Heart left ventricle (tissue), 16 donors: ENCODE measurements at regions not wholly inside any gene's neighbourhood (a gene's known extent, or its start where the extent isn't known, plus 50 kb on each side); places are given as distances from the start of the nearest gene placed in this dataset.

ENCODE experiments used
- ATAC-seq, 4 donors: fragments of 200-7000 bp; cut with Tn5 transposase; one replicate each; pipeline ENCODE4 v1.9.1; 2020 to 2022; ENCODE audit warnings: moderate library complexity in 4 of 4, mild to moderate bottlenecking in 3 of 4, moderate number of reproducible peaks in 1 of 4
- DNase-seq, 5 donors: peaks; one replicate each; pipeline ENCODE4 v3.0.0-alpha.2; 2020
- H3K27ac ChIP-seq, 12 donors: fragments of 200-600 bp; sonication (generic) in 4 of 12; one replicate each; pipeline versions ENCODE4 v1.5.0 to v1.8.0; 2016 to 2022; ENCODE audit warnings: mild to moderate bottlenecking in 2 of 12
- H3K27me3 ChIP-seq, 9 donors: fragments of 200-600 bp; sonication (generic) in 2 of 9; one replicate each; pipeline versions ENCODE4 v1.5.1 to v1.8.0; 2016 to 2022; ENCODE audit warnings: mild to moderate bottlenecking in 3 of 9
- H3K36me3 ChIP-seq, 9 donors: fragments of 200-600 bp; sonication (generic) in 2 of 9; one replicate each; pipeline versions ENCODE4 v1.5.0 to v1.8.0; 2018 to 2022; ENCODE audit warnings: mild to moderate bottlenecking in 2 of 9
- H3K4me1 ChIP-seq, 12 donors: fragments of 200-600 bp; sonication (generic) in 4 of 12; one replicate each; pipeline versions ENCODE4 v1.5.0 to v1.8.0; 2016 to 2022; ENCODE audit warnings: mild to moderate bottlenecking in 3 of 12
- H3K4me3 ChIP-seq, 12 donors: fragments of 200-600 bp; sonication (generic) in 4 of 12; one replicate each; pipeline versions ENCODE4 v1.5.0 to v1.8.0; 2017 to 2022; ENCODE audit warnings: mild to moderate bottlenecking in 9 of 12, moderate library complexity in 4 of 12
- H3K9me3 ChIP-seq, 12 donors: fragments of 200-600 bp; sonication (generic) in 4 of 12; one replicate each; pipeline versions ENCODE4 v1.5.0 to v1.8.0; 2016 to 2022; ENCODE audit warnings: mild to moderate bottlenecking in 1 of 12
- POLR2A ChIP-seq, 2 donors: fragments of 450-650 bp; IDR thresholded peaks; one replicate each; pipeline ENCODE4 v1.6.1; 2017; ENCODE audit warnings: antibody characterized with exemption in 2 of 2, mild to moderate bottlenecking in 2 of 2, moderate library complexity in 2 of 2
- WGBS, 4 donors: extraction: QIAGEN DNeasy Blood & Tissue Kit in 2 of 4; methylation state at CpG; one replicate each; pipeline versions ENCODE4 v1.1.5 to v1.1.7; 2013 to 2018; 5-methylcytosine and 5-hydroxymethylcytosine counted together
- intact Hi-C, 10 donors: fragments of 100-400 bp; cut with DNase I; formaldehyde crosslinking; loops; one replicate each; pipeline versions ENCODE4 v1.11.1 to v1.14.2; 2022
- TF ChIP-seq, protein P1 (sequence below), 12 donors: fragments of 200-600 bp; sonication (generic) in 4 of 12; IDR thresholded peaks; one replicate each; pipeline versions ENCODE4 v1.5.0 to v1.8.0; 2018 to 2022; ENCODE audit warnings: antibody characterized with exemption in 12 of 12, mild to moderate bottlenecking in 5 of 12
- donor health status: ischemic (EF 13 %, LVEDD 7.1; RV severe dilation, severe dysfunction).
- donor health status: healthy with polysubstance abuse.
- donor health status: DM: no; HTN: yes; CAD: no.
- donor health status: DM: no; HTN: no; CAD: no.
- donor health status: ischemic (EF 25% LVEDD 6.9; RV normal size, moderate dysfunction).
- donor health status: ischemic (EF 25% LVEDD 5.7; RV mildly dilated, moderate dysfunction).
- donor health status: healthy.
- donor health status: DM: yes; HTN: yes; CAD: no.
- donor health status: ischemic (EF 35%, LVEDD 5.7; RV mildly dilated, moderate dysfunction).
- donor health status: nonischemic (EF 11% LVEDD 7.7; RV severe dilation, severe dysfunction).
- donor health status: DM: yes; HTN: yes; CAD: no.
- donor health status: PGD.
- donor health status: ischemic (EF 29% LVEDD 5.4; RV normal size, mild dysfunction).
- donor health status: nonischemic (EF 23%, LVEDD 6.1; RV moderate dilation, normal function).

DNA sequence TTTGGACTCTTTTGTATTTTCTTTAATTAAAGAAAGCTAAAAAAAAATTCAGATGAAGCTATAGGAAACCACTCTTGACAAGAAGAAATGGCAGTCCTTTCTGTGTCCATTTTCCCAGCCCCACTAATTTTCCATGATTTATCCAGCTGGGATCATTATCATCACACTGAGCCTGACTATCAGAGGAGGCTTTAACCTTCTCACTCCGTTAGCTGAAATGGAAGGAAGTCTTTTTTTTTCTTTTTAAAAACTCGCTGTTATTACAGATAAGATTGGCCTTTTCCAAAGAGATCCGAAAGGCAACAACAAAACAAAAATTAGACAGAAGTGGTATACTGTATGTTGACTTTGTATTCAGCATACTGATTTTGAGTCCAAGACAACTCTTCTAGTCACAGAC lies 366.2 kb upstream of the ROPN1 start:
- 86 to 96% (median 92%) methylated on average over 3 of the region's 3 CpGs for WGBS, 4 donors

DNA sequence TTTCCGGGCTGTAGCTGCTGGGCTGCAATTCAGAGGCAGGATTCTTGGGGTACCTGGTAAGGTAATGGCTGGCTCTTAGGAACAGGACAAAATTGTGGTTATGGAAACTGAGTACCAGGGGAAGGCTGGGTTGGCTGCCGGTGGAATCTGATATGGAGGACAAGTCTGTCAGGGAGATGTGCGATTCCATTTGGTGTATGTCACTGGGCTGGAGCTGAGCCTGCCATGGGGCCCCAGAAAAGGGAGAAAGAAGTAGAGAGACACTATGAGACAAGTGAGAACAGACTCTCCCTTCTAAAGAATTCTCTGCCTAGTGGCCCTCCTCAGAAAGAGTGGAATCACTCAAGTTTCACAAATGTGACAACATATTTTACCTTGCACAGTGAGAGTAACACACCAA lies 368.2 kb upstream of the ROPN1 start:
- H3K27me3 ChIP-seq, result no peaks in the 10 kb centered on the region
- 64 to 68% (median 66%) methylated on average over 3 of the region's 3 CpGs for WGBS, 4 donors
- intact Hi-C loops, result no loop called here
- H3K4me1 ChIP-seq, result peaks cover 0 to 6% (median 0%) of the 10 kb centered on the region in 12 donors
- ATAC-seq, result no peak
- no peaks in the 10 kb centered on the region for H3K36me3 ChIP-seq
- H3K9me3 ChIP-seq, result no peaks in the 10 kb centered on the region
- no peak overlapping the region for H3K27ac ChIP-seq
- no peak for DNase-seq
- H3K4me3 ChIP-seq, result no peak overlapping the region
- TF ChIP-seq, protein P1, sequence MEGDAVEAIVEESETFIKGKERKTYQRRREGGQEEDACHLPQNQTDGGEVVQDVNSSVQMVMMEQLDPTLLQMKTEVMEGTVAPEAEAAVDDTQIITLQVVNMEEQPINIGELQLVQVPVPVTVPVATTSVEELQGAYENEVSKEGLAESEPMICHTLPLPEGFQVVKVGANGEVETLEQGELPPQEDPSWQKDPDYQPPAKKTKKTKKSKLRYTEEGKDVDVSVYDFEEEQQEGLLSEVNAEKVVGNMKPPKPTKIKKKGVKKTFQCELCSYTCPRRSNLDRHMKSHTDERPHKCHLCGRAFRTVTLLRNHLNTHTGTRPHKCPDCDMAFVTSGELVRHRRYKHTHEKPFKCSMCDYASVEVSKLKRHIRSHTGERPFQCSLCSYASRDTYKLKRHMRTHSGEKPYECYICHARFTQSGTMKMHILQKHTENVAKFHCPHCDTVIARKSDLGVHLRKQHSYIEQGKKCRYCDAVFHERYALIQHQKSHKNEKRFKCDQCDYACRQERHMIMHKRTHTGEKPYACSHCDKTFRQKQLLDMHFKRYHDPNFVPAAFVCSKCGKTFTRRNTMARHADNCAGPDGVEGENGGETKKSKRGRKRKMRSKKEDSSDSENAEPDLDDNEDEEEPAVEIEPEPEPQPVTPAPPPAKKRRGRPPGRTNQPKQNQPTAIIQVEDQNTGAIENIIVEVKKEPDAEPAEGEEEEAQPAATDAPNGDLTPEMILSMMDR (IDR thresholded peaks at IDR 0.05), result no peak
- no peak for TF ChIP-seq POLR2A (IDR thresholded peaks at IDR 0.05)

More for the DNA sequence above, 366.2 kb upstream of the ROPN1 start:
- Histone ChIP-seq H3K27ac (no peak overlapping the region), H3K36me3 (no peaks in the 10 kb centered on the region), H3K4me3 (no peak overlapping the region), H3K27me3 (no peaks in the 10 kb centered on the region), H3K9me3 (no peaks in the 10 kb centered on the region), H3K4me1 (peaks cover 0 to 6% (median 0%) of the 10 kb centered on the region in 12 donors)
- intact Hi-C loops, result loop anchor here in 5 of 10 donors (10.0 kb wide), 3 partner anchors 47 to 197 kb away; no protein-coding TSS in a partner anchor
- ATAC-seq, result no peak
- no peak for DNase-seq
- TF ChIP-seq, protein P1 (IDR thresholded peaks at IDR 0.05), result no peak
- TF ChIP-seq POLR2A (IDR thresholded peaks at IDR 0.05), result no peak

DNA sequence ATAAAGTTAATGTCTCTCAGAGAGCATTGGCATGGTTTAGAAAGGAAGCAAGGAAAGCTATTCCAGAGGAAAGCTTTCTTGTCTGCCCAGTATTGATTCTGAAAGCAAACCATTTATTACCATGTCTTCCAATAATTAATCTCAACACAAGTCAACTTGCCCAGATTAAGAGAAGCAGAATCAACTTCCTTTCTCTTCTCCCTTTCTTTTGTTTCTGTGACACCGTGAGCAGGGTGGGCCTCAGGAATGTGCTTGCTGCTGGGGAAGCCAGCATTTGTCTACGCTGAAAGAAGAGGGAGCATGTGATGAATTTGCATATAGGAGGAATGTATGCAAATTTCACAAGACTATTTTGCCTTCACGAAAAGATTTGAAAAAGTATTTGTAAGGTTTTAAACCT lies 368.6 kb upstream of the ROPN1 start:
- TF ChIP-seq, protein P1 (IDR thresholded peaks at IDR 0.05), result no peak
- TF ChIP-seq POLR2A (IDR thresholded peaks at IDR 0.05), result no peak
- H3K4me3 ChIP-seq, result no peak overlapping the region
- 76 to 82% (median 80%) methylated on average over 3 of the region's 3 CpGs for WGBS, 4 donors
- no peaks in the 10 kb centered on the region for H3K36me3 ChIP-seq
- DNase-seq, result no peak
- H3K4me1 ChIP-seq, result peaks cover 0 to 6% (median 0%) of the 10 kb centered on the region in 12 donors
- intact Hi-C loops, result no loop called here
- no peaks in the 10 kb centered on the region for H3K9me3 ChIP-seq
- H3K27me3 ChIP-seq, result no peaks in the 10 kb centered on the region
- ATAC-seq, result no peak
- H3K27ac ChIP-seq, result no peak overlapping the region

DNA sequence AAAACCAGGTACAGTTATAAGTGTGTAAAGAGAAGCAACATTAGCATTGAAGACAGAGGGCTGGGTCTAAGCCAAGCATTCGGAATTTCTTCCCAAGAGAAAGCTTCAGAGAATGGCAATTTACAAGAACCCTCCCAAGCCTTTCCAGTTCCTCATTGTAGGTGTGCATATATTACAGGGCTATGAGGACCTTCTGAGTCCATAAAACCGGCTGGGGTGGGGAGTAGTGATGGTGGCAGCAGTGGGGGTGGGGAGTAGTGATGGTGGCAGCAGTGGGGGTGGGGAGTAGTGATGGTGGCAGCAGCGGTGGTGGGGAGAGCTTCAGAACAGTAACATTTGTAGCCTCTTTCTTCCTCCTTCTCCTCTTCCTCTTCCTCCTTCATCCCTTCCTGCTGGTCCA lies 368.7 kb upstream of the UMPS start:
- Histone ChIP-seq H3K9me3 (no peaks in the 10 kb centered on the region), H3K36me3 (no peaks in the 10 kb centered on the region), H3K4me1 (peaks cover 0 to 6% (median 0%) of the 10 kb centered on the region in 12 donors), H3K4me3 (no peak overlapping the region), H3K27me3 (no peaks in the 10 kb centered on the region), H3K27ac (no peak overlapping the region)
- intact Hi-C loops, result no loop called here
- no peak for ATAC-seq
- 90 to 92% (median 91%) methylated on average over 3 of the region's 3 CpGs for WGBS, 4 donors
- DNase-seq, result no peak
- no peak for TF ChIP-seq POLR2A (IDR thresholded peaks at IDR 0.05)
- TF ChIP-seq, protein P1 (IDR thresholded peaks at IDR 0.05), result no peak
